ENCODE measurements at regions not wholly inside any gene's neighbourhood (a gene's known extent, or its start where the extent isn't known, plus 50 kb on each side); places are given as distances from the start of the nearest gene placed in this dataset.

DNA sequence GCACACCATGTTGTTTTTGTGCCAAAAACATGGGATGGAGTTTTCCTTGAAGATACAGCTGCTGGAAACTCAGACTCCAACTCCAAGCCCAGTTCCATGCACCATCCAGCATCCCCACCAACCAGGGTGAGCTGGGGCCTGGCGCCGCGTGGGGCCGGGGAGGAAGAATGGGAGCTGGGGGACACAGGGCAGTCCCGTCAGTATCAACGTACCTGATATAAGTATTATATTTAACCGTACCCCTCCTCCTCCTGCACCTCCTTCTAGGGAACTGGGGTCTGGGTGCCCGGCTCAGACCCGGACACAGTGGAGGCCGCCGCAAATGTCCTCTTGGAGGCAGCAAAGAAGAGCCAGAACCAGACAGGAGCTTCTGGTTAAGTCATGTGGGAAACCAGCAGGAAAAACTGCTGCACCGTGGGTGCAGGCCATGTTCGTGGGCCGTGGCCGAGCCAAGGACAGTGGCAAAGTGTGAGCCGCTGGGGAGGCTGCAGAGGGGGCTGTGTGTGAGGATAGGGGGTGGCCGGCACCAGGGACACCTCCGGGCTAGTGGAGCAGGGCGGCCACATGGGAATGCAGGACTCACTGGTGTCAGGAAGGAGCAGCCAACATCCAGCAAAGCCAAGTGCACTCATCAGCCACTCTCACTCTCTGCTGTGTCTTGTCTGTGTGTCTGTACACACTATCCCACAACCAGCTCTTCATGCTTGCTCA lies 112.6 kb downstream of the TMEM18 start:
- no peak for TF ChIP-seq POLR2A (IDR thresholded peaks at IDR 0.05)
- TF ChIP-seq, protein P1, sequence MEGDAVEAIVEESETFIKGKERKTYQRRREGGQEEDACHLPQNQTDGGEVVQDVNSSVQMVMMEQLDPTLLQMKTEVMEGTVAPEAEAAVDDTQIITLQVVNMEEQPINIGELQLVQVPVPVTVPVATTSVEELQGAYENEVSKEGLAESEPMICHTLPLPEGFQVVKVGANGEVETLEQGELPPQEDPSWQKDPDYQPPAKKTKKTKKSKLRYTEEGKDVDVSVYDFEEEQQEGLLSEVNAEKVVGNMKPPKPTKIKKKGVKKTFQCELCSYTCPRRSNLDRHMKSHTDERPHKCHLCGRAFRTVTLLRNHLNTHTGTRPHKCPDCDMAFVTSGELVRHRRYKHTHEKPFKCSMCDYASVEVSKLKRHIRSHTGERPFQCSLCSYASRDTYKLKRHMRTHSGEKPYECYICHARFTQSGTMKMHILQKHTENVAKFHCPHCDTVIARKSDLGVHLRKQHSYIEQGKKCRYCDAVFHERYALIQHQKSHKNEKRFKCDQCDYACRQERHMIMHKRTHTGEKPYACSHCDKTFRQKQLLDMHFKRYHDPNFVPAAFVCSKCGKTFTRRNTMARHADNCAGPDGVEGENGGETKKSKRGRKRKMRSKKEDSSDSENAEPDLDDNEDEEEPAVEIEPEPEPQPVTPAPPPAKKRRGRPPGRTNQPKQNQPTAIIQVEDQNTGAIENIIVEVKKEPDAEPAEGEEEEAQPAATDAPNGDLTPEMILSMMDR (IDR thresholded peaks at IDR 0.05) = no peak
- TF ChIP-seq EP300 (IDR thresholded peaks at IDR 0.05) = no peak

All from sigmoid colon (tissue), 4 donors.